Adrenal gland (tissue), 5 donors: ENCODE measurements at regions not wholly inside any gene's neighbourhood (a gene's known extent, or its start where the extent isn't known, plus 50 kb on each side); places are given as distances from the start of the nearest gene placed in this dataset.

Experiments
- POLR2A ChIP-seq, 2 donors: fragments of 450-650 bp; IDR thresholded peaks; one replicate each; pipeline ENCODE4 v1.6.1; 2017; ENCODE audit warnings: antibody characterized with exemption in 2 of 2, mild to moderate bottlenecking in 2 of 2, moderate library complexity in 1 of 2
- TF ChIP-seq, protein P1 (sequence below), 6 experiments: fragments of 450-650 bp in 4 of 6; fragments of 200-600 bp in 2 of 6; sonication (generic) in 1 of 6; IDR thresholded peaks; 1 replicate in 5 of 6; 2 replicates in 1 of 6; pipeline versions ENCODE4 v1.5.1 to v1.8.0; 2016 to 2021; ENCODE audit warnings: antibody characterized with exemption in 6 of 6, mild to moderate bottlenecking in 2 of 6, moderate library complexity in 1 of 6
- donor health status: DM: no; HTN: no; CAD: no.

- TF ChIP-seq, protein P1, sequence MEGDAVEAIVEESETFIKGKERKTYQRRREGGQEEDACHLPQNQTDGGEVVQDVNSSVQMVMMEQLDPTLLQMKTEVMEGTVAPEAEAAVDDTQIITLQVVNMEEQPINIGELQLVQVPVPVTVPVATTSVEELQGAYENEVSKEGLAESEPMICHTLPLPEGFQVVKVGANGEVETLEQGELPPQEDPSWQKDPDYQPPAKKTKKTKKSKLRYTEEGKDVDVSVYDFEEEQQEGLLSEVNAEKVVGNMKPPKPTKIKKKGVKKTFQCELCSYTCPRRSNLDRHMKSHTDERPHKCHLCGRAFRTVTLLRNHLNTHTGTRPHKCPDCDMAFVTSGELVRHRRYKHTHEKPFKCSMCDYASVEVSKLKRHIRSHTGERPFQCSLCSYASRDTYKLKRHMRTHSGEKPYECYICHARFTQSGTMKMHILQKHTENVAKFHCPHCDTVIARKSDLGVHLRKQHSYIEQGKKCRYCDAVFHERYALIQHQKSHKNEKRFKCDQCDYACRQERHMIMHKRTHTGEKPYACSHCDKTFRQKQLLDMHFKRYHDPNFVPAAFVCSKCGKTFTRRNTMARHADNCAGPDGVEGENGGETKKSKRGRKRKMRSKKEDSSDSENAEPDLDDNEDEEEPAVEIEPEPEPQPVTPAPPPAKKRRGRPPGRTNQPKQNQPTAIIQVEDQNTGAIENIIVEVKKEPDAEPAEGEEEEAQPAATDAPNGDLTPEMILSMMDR (IDR thresholded peaks at IDR 0.05) = no peak
- TF ChIP-seq POLR2A (IDR thresholded peaks at IDR 0.05) = no peak
Observed at GRCh38 chr2:195238826-195239225, 418.2 kb upstream of the SLC39A10 start.
